OCI-LY7 (cell line): ENCODE measurements at regions not wholly inside any gene's neighbourhood (a gene's known extent, or its start where the extent isn't known, plus 50 kb on each side); places are given as distances from the start of the nearest gene placed in this dataset.

Experiments used
- CTCF ChIP-seq: fragments of 200-600 bp; sonication (generic); conservative IDR thresholded peaks from 2 replicates; pipeline ENCODE4 v1.5.1; 2014; ENCODE audit warnings: mild to moderate bottlenecking, antibody characterized with exemption, low read length, moderate library complexity, mixed read lengths
- EZH2phosphoT487 ChIP-seq: fragments of 200-600 bp; sonication (generic); IDR thresholded peaks from 2 replicates; pipeline ENCODE4 v1.6.1; 2018; ENCODE audit warnings: low read depth, borderline replicate concordance, mild to moderate bottlenecking, mixed run types, antibody characterized with exemption, low read length, moderate library complexity, mixed read lengths

- no peak for TF ChIP-seq CTCF
- TF ChIP-seq EZH2phosphoT487: no peak
Observed at GRCh38 chr20:50450493-50450826, 59.7 kb upstream of the PTPN1 start.
